ENCODE measurements at regions not wholly inside any gene's neighbourhood (a gene's known extent, or its start where the extent isn't known, plus 50 kb on each side); places are given as distances from the start of the nearest gene placed in this dataset.

DNA sequence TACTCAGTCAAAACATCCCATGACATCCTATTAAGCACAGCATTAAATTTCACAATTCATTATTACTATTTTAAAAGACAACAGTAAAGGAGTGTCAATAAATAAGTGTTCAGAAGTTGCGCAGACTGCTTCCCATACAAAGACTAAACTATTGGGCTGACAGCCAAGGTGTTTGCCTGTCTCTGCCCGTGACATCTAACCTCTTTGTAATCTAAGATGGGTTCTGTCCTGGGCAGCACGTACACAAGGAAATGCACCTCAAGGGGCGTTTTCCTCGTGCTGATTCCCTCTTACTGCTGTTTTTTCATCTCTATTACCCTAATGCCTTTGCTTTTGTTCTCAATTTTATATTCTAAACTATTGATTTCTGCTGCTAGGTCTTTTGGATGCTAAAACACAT lies 216.3 kb downstream of the NHLRC3 start:
- TF ChIP-seq, protein P1, sequence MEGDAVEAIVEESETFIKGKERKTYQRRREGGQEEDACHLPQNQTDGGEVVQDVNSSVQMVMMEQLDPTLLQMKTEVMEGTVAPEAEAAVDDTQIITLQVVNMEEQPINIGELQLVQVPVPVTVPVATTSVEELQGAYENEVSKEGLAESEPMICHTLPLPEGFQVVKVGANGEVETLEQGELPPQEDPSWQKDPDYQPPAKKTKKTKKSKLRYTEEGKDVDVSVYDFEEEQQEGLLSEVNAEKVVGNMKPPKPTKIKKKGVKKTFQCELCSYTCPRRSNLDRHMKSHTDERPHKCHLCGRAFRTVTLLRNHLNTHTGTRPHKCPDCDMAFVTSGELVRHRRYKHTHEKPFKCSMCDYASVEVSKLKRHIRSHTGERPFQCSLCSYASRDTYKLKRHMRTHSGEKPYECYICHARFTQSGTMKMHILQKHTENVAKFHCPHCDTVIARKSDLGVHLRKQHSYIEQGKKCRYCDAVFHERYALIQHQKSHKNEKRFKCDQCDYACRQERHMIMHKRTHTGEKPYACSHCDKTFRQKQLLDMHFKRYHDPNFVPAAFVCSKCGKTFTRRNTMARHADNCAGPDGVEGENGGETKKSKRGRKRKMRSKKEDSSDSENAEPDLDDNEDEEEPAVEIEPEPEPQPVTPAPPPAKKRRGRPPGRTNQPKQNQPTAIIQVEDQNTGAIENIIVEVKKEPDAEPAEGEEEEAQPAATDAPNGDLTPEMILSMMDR (conservative IDR thresholded peaks at IDR 0.05), result no peak
- no peak for TF ChIP-seq ZFX (IDR thresholded peaks at IDR 0.05)
- no peak overlapping the region for H3K27ac ChIP-seq

DNA sequence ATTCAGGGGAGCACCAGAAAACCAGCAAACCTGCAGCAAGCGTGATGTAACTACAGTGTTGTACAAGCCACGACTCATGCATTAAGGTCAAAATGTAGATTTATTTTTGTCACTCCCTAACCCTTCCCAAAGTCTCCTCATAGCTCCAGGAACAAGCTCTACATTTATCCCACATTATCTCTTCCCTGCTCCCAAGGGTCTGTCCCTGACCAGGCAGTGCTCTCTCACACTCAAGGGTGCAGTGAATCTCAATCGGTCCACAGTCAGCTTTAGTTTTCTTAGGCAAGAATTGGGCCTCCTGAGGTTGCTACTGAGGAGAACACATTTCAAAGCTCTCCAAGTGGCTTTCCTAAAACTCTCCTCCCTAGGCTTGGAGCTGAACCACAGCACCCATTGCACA lies 219.4 kb downstream of the NHLRC3 start:
- no peak for TF ChIP-seq ZFX (IDR thresholded peaks at IDR 0.05)
- TF ChIP-seq, protein P1 (conservative IDR thresholded peaks at IDR 0.05), result no peak
- H3K27ac ChIP-seq, result no peak overlapping the region

DNA sequence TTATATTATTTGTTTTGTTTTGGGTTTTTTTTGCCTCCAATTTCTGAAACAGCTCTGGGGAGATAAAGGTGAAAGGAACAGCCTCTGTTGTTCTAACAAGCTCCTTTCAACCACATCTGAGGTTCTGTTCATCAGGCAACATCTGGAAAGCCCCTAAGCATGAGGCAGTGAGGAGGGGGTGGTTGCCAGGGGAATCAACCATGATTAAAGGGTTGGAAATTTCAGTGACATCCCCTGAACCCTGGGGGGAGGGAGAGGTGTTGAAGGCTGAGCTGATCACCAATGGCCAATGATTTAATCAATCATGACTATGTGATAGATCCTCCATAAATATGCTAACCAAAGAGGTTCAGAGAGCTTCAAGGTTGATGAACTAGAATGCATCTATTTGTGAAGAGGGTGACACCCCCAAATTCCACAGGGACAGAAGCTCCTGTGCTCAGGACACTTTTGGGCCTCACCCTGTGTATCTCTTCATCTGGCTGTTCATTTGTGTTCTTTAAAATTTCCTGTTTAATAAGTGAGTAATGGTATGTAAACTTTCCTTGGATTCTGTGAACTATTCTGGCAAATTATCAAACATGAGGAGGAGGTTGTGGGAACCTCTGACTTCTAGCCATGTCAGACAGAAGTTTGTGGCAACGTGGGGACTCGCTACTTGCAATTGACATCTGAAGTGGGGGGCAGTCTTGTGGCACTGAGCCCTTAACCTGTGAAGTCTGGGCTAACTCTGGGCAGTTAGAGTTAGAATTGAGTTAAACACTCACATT lies 221.3 kb downstream of the NHLRC3 start:
- TF ChIP-seq, protein P1 (conservative IDR thresholded peaks at IDR 0.05), result no peak
- TF ChIP-seq ZFX (IDR thresholded peaks at IDR 0.05), result no peak
- H3K27ac ChIP-seq, result no peak overlapping the region

DNA sequence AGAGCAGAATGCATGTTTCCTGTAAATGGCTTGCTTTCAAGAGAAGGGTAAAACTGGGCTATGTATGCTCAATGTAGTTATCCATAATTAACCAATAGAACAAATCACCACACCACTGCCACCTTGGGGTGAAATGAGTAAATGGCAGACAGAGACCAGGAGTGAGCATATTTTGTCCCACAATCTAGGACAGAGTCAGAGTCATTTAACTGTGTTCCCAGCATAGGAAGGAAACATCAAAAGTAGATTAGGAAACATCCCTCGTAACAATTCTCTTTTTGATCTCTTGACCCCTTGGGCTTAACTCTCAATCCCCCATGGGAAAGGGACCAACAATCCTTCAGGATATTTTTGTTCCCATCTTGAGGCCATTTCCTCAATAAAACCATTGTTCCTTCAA lies 224.8 kb downstream of the NHLRC3 start:
- TF ChIP-seq, protein P1 (conservative IDR thresholded peaks at IDR 0.05), result peak; percentile 76
- TF ChIP-seq ZFX (IDR thresholded peaks at IDR 0.05), result no peak
- no peak overlapping the region for H3K27ac ChIP-seq

DNA sequence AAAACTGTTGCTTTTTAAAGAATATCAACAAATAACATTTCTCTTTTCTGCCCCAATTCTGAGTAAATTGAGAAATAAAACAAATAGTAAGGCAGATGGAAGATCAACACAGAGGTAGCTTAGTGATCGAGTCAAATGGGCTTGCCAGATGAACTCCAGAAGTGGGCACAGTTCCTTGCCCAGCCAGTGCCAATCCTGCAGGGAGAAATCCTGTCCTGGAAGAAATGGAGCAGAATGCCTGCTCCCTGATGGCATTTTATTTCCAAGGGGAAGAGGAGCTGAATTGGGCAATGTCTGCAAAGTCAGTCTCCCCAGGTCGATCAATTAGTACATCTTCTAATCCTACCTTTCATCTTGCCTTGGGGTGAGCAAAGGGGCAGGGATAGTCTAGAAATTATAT lies 225.3 kb downstream of the NHLRC3 start:
- no peak overlapping the region for H3K27ac ChIP-seq
- TF ChIP-seq, protein P1 (conservative IDR thresholded peaks at IDR 0.05), result no peak
- no peak for TF ChIP-seq ZFX (IDR thresholded peaks at IDR 0.05)

DNA sequence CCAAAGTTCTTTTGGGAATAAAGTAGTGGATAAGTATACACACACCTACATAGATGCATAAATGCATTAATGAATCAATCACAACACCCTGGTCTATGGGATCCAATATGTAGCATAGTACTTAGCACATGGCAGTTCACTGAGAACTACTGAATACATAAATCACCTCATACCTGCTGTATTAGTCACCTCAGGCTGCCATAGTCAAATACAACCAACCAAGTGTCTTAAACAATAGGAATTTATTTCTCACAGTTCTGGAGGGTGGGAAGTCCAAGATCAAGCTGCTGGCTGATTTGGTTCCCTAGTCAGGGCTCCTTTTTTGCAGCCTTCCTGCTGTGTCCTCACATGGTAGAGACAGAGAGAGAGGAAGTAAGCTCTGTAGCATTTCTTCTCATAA lies 228.2 kb downstream of the NHLRC3 start:
- H3K27ac ChIP-seq, result no peak overlapping the region
- TF ChIP-seq, protein P1 (conservative IDR thresholded peaks at IDR 0.05), result no peak
- no peak for TF ChIP-seq ZFX (IDR thresholded peaks at IDR 0.05)

DNA sequence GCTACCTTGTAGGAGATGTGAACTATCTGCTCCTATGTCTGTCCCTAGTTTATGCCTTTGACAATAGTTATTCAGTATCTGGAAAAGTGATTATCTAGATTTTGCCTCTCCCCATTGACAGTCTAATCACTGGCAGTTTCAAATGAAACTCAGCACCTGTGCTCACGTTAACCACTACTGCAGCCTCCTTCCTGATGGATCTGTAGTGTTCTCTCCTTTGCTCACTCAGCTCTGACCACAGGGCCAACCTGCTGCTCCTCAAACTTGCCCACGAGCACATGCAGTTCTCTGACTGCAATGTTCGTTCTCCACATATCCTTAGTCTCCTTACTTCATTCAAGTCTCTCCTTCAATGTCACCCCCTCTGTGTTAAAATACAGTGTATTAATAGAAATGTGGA lies 230.1 kb downstream of the NHLRC3 start:
- H3K27ac ChIP-seq, result no peak overlapping the region
- TF ChIP-seq ZFX (IDR thresholded peaks at IDR 0.05), result no peak
- TF ChIP-seq, protein P1 (conservative IDR thresholded peaks at IDR 0.05), result no peak

Measured in C4-2B (cell line).